Rectal smooth muscle tissue (tissue), 1 donor: ENCODE measurements at regions not wholly inside any gene's neighbourhood (a gene's known extent, or its start where the extent isn't known, plus 50 kb on each side); places are given as distances from the start of the nearest gene placed in this dataset.

ENCODE experiments used
- H3K27ac ChIP-seq: one replicate; pipeline ENCODE4 v1.7.0; 2013; ENCODE audit warnings: low read depth, low read length, inconsistent platforms
- H3K27me3 ChIP-seq: one replicate; pipeline ENCODE4 v1.7.0; 2013; ENCODE audit warnings: low read length; ENCODE audit not compliant: control insufficient read depth, insufficient read depth
- H3K36me3 ChIP-seq: one replicate; pipeline ENCODE4 v1.7.0; 2013; ENCODE audit warnings: low read length; ENCODE audit not compliant: control insufficient read depth, insufficient read depth
- H3K4me1 ChIP-seq: one replicate; pipeline ENCODE4 v1.7.0; 2013; ENCODE audit warnings: low read length; ENCODE audit not compliant: control insufficient read depth, insufficient read depth
- H3K4me3 ChIP-seq: one replicate; pipeline ENCODE4 v1.7.0; 2013; ENCODE audit warnings: low read length
- H3K9ac ChIP-seq: one replicate; pipeline ENCODE4 v1.7.0; 2013; ENCODE audit warnings: low read length

GRCh38 chr10:91006752-91007346 is 86.0 kb upstream of the ANKRD1 start:
- H3K9ac ChIP-seq, result no peak overlapping the region
- no peaks in the 10 kb centered on the region for H3K27me3 ChIP-seq

DNA sequence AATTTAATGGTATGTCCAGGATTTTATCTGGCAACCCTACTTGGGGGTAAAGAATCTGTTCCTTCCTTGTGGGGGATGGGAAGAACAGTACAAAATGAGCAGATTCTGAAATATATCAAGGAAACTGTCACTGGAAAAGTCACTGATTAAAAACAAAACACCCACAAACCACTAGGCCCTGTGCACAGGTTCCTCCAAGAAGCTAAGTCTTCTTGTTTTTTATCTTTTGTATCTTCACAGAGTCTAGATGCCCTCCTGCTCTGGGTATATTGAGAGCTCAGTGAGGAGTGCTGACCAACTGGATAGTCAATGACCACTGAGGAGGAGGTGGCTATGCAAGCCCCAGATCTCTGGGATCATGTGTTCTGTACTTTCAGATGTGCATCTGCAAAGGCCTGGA is 86.8 kb upstream of the ANKRD1 start:
- H3K4me1 ChIP-seq, result no peaks in the 10 kb centered on the region
- no peaks in the 10 kb centered on the region for H3K27me3 ChIP-seq
- no peak overlapping the region for H3K9ac ChIP-seq
- no peak overlapping the region for H3K27ac ChIP-seq
- no peak overlapping the region for H3K4me3 ChIP-seq
- H3K36me3 ChIP-seq, result no peaks in the 10 kb centered on the region

More at GRCh38 chr10:91006752-91007346, 86.0 kb upstream of the ANKRD1 start:
- no peaks in the 10 kb centered on the region for H3K36me3 ChIP-seq
- no peak overlapping the region for H3K4me3 ChIP-seq
- H3K27ac ChIP-seq, result no peak overlapping the region
- no peaks in the 10 kb centered on the region for H3K4me1 ChIP-seq

GRCh38 chr10:91009121-91009520 is 88.2 kb upstream of the ANKRD1 start:
- Histone ChIP-seq H3K4me1 (no peaks in the 10 kb centered on the region), H3K9ac (no peak overlapping the region), H3K27ac (no peak overlapping the region), H3K36me3 (no peaks in the 10 kb centered on the region), H3K27me3 (no peaks in the 10 kb centered on the region), H3K4me3 (no peak overlapping the region)

- Histone ChIP-seq H3K36me3 (no peaks in the 10 kb centered on the region), H3K27ac (no peak overlapping the region), H3K9ac (no peak overlapping the region), H3K27me3 (no peaks in the 10 kb centered on the region), H3K4me3 (no peak overlapping the region), H3K4me1 (no peaks in the 10 kb centered on the region)
Observed at GRCh38 chr10:91010952-91011351, 90.1 kb upstream of the ANKRD1 start.

DNA sequence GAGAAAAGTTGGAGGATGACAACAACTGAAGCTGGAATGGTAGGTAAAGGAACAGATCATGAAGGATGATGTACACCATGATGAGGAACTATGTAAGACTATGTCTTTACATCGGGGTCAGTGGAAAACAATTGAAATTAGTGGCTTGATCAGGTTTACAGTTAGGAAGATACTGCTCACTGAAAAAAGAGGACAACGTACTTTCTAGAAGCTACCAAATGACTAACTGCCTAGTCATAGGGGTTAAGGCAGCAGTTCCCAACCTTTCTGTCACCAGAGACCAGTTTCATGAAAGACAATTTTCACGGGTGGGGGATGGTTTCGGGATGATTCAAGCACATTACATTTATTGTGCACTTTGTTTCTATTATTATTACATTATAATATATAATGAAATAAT is 91.6 kb upstream of the ANKRD1 start:
- H3K4me3 ChIP-seq, result no peak overlapping the region
- no peak overlapping the region for H3K27ac ChIP-seq
- no peaks in the 10 kb centered on the region for H3K4me1 ChIP-seq
- H3K36me3 ChIP-seq, result no peaks in the 10 kb centered on the region
- H3K27me3 ChIP-seq, result no peaks in the 10 kb centered on the region
- no peak overlapping the region for H3K9ac ChIP-seq

DNA sequence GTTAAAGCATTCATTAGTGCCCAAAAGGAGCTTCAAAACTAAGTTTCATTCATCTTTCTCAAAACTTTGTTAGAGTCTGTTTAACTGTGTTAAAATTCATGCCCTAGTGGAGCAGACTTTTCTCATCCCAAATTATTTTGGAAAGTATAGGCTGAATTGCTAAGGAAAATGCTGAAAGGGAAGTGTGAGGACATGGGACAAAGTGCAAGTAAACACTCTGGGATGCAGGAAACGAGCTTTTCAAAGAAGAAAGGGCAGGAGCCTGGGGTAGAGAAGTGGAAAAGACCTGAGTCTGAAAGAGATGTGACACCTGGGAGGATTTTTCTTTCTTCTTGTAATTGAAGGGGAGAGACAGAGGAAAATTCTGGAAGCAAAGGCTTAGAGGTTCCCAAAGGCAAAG is 93.1 kb upstream of the ANKRD1 start:
- Histone ChIP-seq H3K4me3 (no peak overlapping the region), H3K36me3 (no peaks in the 10 kb centered on the region), H3K27ac (no peak overlapping the region), H3K27me3 (no peaks in the 10 kb centered on the region), H3K9ac (no peak overlapping the region), H3K4me1 (no peaks in the 10 kb centered on the region)

DNA sequence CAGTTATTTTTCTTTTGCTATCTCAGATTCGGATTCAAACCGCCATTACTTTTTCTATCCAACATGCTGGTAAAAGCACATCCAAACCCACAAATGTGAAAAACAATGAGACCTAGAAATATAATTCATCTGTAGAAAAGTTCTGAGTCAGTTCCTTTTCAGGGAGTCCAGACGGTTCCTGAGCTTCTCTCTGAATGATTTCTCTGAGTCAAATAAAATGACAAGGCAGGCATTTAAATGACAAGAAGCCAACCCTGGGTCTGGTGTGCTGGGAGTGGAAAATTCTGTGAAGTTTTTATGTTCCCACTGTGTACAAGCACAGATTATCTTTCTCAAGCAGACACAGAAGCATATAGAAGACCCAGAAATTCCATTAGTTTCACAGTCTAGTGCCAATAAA is 96.3 kb upstream of the ANKRD1 start:
- no peak overlapping the region for H3K4me3 ChIP-seq
- H3K9ac ChIP-seq, result no peak overlapping the region
- H3K4me1 ChIP-seq, result no peaks in the 10 kb centered on the region
- H3K27ac ChIP-seq, result no peak overlapping the region
- H3K36me3 ChIP-seq, result no peaks in the 10 kb centered on the region
- H3K27me3 ChIP-seq, result no peaks in the 10 kb centered on the region

- H3K4me3 ChIP-seq, result no peak overlapping the region
- no peak overlapping the region for H3K27ac ChIP-seq
- H3K36me3 ChIP-seq, result no peaks in the 10 kb centered on the region
- H3K27me3 ChIP-seq, result no peaks in the 10 kb centered on the region
- H3K9ac ChIP-seq, result no peak overlapping the region
- no peaks in the 10 kb centered on the region for H3K4me1 ChIP-seq
Observed at GRCh38 chr10:91021901-91022300, 101.0 kb upstream of the ANKRD1 start.

GRCh38 chr10:91022390-91022789 is 101.5 kb upstream of the ANKRD1 start:
- Histone ChIP-seq H3K4me3 (no peak overlapping the region), H3K4me1 (no peaks in the 10 kb centered on the region), H3K27me3 (no peaks in the 10 kb centered on the region), H3K36me3 (no peaks in the 10 kb centered on the region), H3K27ac (no peak overlapping the region), H3K9ac (no peak overlapping the region)

DNA sequence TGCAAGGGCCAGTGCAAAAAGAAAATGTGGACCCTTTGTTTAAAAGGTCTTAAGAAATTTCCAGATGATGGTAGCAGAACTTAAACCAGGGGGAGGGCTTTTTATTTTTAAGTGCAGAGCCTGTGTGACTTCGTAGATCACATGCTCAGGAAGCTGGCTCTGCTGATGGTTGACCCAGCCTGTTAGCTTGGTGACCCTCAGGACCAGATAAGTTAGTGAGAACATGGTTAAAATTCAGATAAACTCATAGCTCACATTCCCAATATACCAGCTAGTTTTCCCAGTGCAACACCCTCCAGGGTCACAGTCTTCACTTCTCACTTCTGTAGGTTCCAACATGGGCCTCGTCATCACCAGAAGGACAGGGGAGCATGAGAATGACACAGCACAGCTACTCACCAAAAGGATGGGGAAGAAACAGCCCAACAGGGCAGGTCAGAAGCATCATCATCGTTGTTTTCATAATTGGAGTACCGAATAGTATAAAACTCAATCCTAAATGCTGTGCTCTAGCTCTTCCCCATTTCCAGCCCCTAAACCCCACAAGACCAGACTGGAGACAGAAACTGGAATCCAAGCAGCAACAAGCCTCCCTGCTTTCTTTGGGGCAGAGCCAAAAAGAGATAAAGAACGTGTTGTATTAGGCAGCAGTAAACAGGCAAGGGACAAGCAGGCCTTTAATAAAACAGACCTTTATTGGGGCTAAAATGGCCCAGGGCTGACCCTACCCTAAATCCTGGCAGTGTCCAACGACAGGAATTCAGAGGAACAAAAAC is 102.2 kb upstream of the ANKRD1 start:
- Histone ChIP-seq H3K36me3 (no peaks in the 10 kb centered on the region), H3K9ac (no peak overlapping the region), H3K4me1 (no peaks in the 10 kb centered on the region), H3K4me3 (no peak overlapping the region), H3K27me3 (no peaks in the 10 kb centered on the region), H3K27ac (no peak overlapping the region)

GRCh38 chr10:91023700-91024398 is 103.0 kb upstream of the ANKRD1 start:
- Histone ChIP-seq H3K36me3 (no peaks in the 10 kb centered on the region), H3K27ac (no peak overlapping the region), H3K4me1 (no peaks in the 10 kb centered on the region), H3K4me3 (no peak overlapping the region), H3K9ac (no peak overlapping the region), H3K27me3 (no peaks in the 10 kb centered on the region)

DNA sequence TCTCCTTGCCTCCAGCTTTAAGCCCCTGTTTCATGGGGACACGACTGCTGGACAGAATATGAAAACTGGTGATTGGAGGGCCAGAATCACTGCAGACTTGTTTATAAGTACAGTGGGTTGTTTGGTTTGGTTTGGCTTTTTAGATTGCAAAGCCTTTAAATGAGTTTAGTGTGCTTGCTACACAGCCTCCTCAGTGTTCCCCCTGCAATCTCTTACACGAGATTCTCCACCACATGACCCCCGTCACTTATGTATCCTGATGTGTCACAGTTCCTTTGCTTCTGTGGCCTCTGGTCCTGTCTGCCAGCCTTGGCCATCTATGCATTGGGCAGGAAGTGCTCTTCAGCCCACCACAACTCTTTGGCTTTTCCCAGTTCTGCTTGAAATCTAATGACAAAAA is 103.7 kb upstream of the ANKRD1 start:
- no peak overlapping the region for H3K9ac ChIP-seq
- H3K4me3 ChIP-seq, result no peak overlapping the region
- no peak overlapping the region for H3K27ac ChIP-seq

More for the DNA sequence above, 103.7 kb upstream of the ANKRD1 start:
- H3K36me3 ChIP-seq, result no peaks in the 10 kb centered on the region
- H3K27me3 ChIP-seq, result no peaks in the 10 kb centered on the region
- H3K4me1 ChIP-seq, result no peaks in the 10 kb centered on the region
